ENCODE measurements at regions not wholly inside any gene's neighbourhood (a gene's known extent, or its start where the extent isn't known, plus 50 kb on each side); places are given as distances from the start of the nearest gene placed in this dataset.

GRCh38 chr16:66226762-66227161 is 139.7 kb upstream of the CDH5 start:
- TF ChIP-seq, protein P1, sequence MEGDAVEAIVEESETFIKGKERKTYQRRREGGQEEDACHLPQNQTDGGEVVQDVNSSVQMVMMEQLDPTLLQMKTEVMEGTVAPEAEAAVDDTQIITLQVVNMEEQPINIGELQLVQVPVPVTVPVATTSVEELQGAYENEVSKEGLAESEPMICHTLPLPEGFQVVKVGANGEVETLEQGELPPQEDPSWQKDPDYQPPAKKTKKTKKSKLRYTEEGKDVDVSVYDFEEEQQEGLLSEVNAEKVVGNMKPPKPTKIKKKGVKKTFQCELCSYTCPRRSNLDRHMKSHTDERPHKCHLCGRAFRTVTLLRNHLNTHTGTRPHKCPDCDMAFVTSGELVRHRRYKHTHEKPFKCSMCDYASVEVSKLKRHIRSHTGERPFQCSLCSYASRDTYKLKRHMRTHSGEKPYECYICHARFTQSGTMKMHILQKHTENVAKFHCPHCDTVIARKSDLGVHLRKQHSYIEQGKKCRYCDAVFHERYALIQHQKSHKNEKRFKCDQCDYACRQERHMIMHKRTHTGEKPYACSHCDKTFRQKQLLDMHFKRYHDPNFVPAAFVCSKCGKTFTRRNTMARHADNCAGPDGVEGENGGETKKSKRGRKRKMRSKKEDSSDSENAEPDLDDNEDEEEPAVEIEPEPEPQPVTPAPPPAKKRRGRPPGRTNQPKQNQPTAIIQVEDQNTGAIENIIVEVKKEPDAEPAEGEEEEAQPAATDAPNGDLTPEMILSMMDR (IDR thresholded peaks at IDR 0.05; ENCODE audit: insufficient read depth, low read depth, low read length) = no peak
- no peak for TF ChIP-seq EZH2 (IDR thresholded peaks at IDR 0.05; ENCODE audit: insufficient read depth, low read length)
